SK-MEL-5 (cell line): ENCODE measurements at regions not wholly inside any gene's neighbourhood (a gene's known extent, or its start where the extent isn't known, plus 50 kb on each side); places are given as distances from the start of the nearest gene placed in this dataset.

ENCODE experiments used
- DNase-seq: peaks from one replicate; pipeline ENCODE4 v3.0.0-alpha.2; 2016; ENCODE audit warnings: low read depth, low spot score
- in situ Hi-C: cut with HindIII; loops from 2 replicates; pipeline ENCODE4 v1.10.0; 2016; ENCODE audit warnings: low sequenced_read_pairs, high pct_unique_total_duplicates, low pct_unique_long_range_greater_than_20kb

DNA sequence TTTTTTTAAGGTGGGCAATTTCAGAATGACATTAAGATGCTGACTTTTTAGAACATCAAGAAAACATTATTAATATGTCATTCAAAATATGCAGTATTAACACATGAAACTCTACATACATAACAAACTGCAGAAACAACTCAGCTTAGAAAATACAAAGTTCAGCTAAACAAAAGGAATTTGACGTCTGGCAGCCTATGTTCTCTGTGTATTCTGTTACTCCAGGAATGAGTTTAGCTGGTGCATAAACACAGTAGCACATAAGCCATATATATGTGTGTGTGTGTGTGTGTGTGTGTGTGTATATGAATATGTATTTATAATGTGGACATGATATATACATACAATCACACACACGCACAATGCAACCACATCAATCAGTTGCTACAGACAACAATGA lies 413.5 kb upstream of the PSMD7 start:
- no peak for DNase-seq
- in situ Hi-C loops = no loop called here

GRCh38 chr16:73882651-73883050 lies 414.0 kb upstream of the PSMD7 start:
- no peak for DNase-seq
- in situ Hi-C loops = no loop called here

- in situ Hi-C loops = no loop called here
- DNase-seq = no peak
These were observed 414.6 kb upstream of the PSMD7 start for GRCh38 chr16:73882033-73882432.

- in situ Hi-C loops = no loop called here
- no peak for DNase-seq
These were observed 417.0 kb upstream of the PSMD7 start for GRCh38 chr16:73879621-73880020.

- in situ Hi-C loops = no loop called here
- peak; percentile 74 for DNase-seq
These were observed 418.0 kb upstream of the PSMD7 start for GRCh38 chr16:73878611-73879010.

DNA sequence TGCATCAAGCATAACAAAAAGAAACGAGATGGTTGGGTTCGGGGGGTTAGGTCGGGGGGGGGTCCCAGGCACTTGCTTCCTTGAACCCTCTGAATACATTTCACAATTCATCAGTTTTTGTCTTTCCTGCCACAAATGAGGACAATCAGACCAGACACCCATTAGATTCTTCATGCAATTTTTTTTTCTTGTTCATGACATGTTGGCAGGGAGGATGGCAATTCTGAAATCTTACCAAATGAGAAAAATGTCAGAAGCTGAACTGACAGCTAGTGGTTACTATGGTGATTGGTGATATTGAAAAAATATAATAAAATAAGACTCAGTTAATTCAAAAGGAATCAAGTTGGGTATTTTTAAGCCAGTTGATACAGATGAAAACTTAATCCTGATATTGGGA lies 419.5 kb upstream of the PSMD7 start:
- in situ Hi-C loops = no loop called here
- DNase-seq = no peak

DNA sequence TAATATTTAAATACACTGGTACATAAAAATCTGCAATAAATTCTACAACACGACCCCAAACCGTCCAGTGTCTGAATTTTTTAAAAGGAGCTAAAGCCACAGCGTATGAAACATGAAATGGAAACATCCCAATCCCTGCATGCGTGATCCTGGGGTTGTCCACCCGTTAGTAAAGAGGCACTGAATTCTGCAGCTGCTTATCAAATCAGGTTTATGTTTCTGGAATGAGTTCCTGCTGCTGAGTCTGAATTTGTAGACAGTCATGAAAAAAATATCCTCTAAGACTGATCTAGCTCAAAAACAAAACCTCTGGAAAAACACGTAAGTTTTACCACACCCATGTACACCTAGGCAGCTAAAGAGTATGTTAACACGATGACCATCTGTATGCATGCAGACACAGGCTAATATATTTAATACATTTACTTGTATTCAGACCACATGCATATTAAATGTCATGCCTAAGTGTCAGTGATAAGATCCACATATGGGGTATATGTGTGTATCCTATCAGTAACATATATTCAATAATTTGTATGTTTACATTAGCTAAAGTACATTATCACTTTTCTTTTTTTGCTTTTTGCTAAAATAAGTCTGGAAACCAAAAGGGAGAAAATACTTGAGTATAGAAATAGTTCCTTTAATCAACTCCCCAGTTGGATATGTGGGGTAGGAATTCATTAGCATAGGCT lies 420.5 kb upstream of the PSMD7 start:
- DNase-seq = no peak
- in situ Hi-C loops = no loop called here

DNA sequence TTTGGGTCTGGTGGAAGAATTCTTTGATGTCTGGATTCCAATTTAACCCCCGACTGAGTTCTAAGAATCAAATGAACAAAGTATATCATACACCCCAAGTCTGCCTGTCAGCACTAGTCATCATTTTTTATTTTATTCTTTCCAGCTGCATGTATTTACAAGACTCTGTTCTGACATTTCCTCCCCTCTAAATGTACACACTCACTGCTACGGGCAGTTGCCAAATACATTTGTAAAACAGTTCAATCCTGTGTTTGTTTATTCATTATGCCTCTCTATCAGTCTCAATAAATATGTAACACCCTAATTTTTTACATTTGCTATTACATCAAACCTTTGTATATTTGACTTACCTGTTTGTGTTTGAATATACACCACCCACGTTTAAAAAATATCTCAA lies 422.3 kb upstream of the PSMD7 start:
- DNase-seq = no peak
- in situ Hi-C loops = no loop called here

GRCh38 chr16:73873643-73874042 lies 423.0 kb upstream of the PSMD7 start:
- in situ Hi-C loops = no loop called here
- no peak for DNase-seq

GRCh38 chr16:73872856-73873255 lies 423.8 kb upstream of the PSMD7 start:
- in situ Hi-C loops = no loop called here
- DNase-seq = no peak

DNA sequence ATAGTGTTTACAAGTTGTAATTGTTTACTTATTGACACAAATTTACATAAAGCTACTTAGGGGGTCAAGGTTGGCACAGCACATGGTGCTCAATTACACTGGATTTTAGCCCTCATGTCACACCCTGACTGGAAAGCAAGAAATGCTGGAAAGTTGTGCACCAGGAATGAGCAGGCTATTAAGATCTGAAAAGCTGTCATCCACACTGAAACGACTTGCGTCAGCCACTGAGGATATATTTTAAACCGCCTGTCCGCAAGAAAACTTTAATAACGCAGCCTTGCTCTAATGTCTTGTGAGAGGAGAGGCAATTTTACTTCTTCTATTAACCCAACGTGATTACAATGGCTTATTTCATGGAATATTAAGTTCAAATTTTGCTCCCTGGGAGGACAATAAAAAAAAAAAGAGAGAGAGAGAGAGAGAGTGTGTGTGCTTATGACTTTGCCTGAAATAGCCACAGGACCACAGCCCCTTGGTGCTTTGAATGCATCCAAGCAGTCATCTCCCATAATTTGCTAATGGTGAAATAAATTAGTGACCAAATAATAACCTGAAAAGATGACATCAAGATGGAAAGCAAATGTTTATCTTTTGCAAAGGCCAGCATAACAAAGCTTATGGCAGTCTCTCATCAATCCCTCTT lies 425.4 kb upstream of the PSMD7 start:
- in situ Hi-C loops = no loop called here
- DNase-seq = no peak

- in situ Hi-C loops = no loop called here
- DNase-seq = no peak
These were observed 427.5 kb upstream of the PSMD7 start for GRCh38 chr16:73869126-73869525.

GRCh38 chr16:73864868-73865267 lies 431.7 kb upstream of the PSMD7 start:
- no peak for DNase-seq
- in situ Hi-C loops = no loop called here

DNA sequence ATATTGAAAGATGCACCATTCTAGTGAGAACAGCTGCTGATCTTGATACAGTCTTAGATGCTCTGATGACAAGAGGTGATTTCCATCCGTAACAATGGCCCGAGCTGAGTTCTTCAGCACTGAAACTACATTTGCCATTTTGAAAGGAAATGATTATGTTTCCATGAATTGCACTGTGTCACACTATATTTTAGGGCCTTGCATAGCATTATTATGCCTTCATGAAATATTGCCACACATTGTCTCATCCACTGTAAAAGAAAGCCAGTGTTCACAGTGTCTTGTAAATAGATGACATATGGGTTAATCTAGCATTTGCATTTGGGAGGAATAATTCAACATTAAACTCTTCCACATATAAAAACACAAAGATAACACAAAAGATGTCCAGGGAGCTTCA lies 438.3 kb upstream of the PSMD7 start:
- no peak for DNase-seq
- in situ Hi-C loops = no loop called here

DNA sequence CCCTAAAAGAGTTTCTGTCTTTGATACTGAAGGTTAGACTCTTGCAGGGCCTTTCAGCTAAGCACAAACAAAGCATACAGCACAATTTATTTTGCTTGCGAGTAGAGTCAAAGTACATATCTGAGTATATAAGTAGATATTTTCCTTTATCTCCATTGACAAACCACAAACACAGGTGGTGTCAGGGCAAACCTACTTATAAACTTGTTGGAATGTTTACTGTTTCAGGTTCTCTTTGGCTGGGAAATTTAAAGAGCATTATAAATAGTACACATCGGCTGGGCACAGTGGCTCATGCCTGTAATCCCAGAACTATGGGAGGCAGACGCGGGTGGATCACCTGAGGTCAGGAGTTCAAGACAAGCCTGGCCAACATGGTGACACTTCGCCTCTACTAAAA lies 442.6 kb upstream of the PSMD7 start:
- in situ Hi-C loops = no loop called here
- DNase-seq = no peak

DNA sequence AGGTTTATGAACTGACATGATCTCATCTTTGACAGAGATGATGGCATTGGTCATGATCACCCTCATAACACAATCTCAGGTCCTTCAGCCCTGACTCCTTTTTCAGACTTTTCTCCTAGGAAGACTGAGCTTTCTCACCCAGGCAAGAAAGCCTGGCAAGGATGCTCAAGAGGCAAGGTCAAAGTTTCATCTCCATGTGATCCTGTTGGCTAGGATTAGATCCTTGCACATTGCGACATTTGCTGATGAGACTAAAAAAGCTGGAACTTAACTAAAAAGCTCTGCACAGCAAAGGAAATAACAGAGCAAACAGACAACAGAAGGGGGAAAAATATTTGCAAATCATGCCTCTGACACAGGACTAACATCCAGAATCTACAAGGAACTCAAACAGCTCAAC lies 444.1 kb upstream of the PSMD7 start:
- in situ Hi-C loops = no loop called here
- DNase-seq = no peak

DNA sequence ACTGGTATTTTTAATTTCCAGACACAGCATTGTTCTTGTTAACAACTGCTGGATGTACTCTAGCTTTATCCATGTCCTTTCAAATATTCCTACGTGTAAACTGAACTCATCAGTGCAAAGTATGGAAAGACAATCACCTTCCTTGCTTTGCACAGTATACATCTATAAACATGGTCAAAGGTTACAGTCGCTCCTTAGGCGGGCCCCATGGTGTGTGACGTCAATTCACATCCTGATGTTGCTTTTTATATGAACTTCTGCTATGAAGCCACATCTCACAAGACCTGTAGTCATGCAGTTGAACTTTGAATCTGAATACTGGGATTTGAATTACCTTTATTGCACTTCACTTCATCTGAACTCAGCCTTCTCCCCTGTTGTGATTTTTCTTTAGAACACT lies 447.6 kb upstream of the PSMD7 start:
- peak; percentile 62 for DNase-seq
- in situ Hi-C loops = no loop called here

- DNase-seq = peak; percentile 3
- in situ Hi-C loops = no loop called here
These were observed 449.5 kb upstream of the PSMD7 start for GRCh38 chr16:73847090-73847489.

- in situ Hi-C loops = no loop called here
- peak; percentile 4 for DNase-seq
These were observed 450.3 kb upstream of the PSMD7 start for GRCh38 chr16:73846356-73846755.

DNA sequence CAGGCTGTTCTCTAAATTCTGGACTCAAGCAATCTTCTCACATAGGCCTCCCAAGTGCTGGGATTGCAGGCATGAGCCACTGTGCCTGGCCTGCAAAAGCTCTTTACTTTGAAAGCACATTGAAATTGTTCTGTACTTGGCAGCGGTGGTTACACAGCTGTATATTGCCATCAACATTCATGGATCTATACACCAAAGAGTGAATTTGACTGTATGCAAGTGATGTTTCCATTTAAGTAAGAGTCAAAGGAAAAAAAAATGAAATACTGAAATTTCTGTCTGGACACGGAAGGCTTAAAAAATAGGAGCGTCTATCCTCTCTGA lies 450.6 kb upstream of the PSMD7 start:
- in situ Hi-C loops = no loop called here

More for the DNA sequence above, 450.6 kb upstream of the PSMD7 start:
- no peak for DNase-seq
